Fibroblast of skin of right biceps (primary cell): ENCODE measurements at regions not wholly inside any gene's neighbourhood (a gene's known extent, or its start where the extent isn't known, plus 50 kb on each side); places are given as distances from the start of the nearest gene placed in this dataset.
"Not testable (repeated sequence)": the region's sequence is repeated elsewhere in the genome, so short reads cannot be mapped to it uniquely, and the experiment has no call there.

ENCODE experiments used
- DNase-seq: peaks from one replicate; pipeline ENCODE4 v3.0.0-alpha.2; 2013

GRCh38 chr11:87743007-87743406, 432.2 kb downstream of the RAB38 start:
- no peak for DNase-seq

GRCh38 chr11:87740968-87741367, 434.3 kb downstream of the RAB38 start:
- no peak for DNase-seq

- DNase-seq, result peak; percentile 5
These were observed 434.8 kb downstream of the RAB38 start for GRCh38 chr11:87740451-87740850.

DNA sequence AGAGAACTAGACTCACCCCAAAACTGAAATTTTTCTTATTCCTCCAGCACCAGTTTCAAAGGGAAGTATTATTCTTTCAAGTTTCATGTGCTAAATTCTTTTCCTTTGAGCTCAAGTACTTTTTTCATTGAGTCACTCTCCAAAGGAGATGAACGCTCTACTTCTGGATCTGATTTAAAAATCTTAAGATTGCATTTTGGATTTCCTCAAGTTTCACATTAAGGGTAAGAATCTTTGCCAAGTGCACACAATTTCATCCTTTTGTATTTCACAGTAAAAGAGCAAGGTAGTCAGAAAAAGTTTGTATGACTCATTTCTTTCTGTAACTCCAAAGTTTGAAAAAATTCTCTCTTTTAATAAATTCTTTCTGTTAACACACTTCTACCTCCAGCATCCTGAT, 435.5 kb downstream of the RAB38 start:
- DNase-seq, result peak; percentile 49

DNA sequence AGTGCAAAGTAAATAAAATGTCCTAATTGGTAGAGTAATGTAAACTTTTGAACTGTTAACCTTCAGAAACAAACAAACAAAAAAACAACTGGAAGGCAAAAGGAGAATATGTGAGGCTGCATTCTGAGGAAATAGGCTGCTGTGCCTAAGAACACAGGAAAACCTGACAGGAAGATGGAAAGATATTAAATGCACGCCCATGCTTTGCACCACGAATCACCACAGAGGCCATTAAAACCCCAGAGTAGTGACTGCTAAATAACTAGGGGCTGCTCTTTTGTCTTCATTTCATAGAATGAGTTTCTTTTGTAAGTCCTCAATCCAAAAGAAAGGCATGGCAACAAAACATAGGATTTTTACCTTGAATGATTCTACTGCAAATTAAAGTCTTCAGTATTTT, 436.0 kb downstream of the RAB38 start:
- no peak for DNase-seq

DNA sequence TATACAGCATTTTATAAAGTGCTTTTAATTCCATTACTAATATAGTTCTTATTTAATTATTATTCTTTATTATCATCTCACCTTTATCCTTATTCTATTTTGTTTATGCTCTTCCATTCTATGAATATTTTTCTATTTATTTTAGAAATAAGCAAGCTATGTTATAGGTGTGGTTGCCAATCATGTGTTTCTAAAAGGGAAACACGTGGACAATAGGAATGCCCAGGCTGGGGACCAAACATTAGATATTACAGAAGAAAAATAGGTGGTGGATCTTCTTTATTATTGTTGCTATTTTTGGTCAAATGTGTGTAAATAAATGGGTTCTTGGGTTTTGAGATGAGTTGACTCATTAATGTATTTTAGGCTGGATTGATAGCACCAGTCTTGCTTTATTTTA, 438.3 kb downstream of the RAB38 start:
- no peak for DNase-seq

GRCh38 chr11:87726506-87726905, 448.7 kb downstream of the RAB38 start:
- DNase-seq, result peak; percentile 14

- DNase-seq, result no peak
These were observed 450.9 kb downstream of the RAB38 start for GRCh38 chr11:87724358-87724757.

GRCh38 chr11:87722756-87723565, 452.3 kb downstream of the RAB38 start:
- peak; percentile 20 for DNase-seq

GRCh38 chr11:87719326-87720073, 455.7 kb downstream of the RAB38 start:
- DNase-seq, result peak; percentile 7

DNA sequence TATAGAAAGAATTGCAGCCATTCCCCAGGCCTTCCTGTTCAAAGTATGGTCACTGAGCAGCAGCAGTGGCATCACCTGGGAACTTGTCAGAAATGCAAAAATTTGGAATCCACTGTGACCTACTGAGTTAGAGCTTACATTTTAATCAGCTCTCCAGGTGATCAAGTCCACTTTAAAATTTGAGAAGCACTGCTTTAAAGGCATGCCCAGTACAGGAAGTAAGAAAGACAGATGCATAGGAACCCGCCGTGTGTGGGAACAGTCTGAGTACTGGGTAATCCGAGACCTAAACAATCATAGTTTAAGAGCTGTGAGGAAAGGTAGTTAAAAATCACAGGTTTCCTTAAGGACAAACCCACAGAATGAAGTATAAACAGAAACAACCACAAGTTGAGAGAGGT, 462.4 kb downstream of the RAB38 start:
- DNase-seq, result no peak

- no peak for DNase-seq
These were observed 462.9 kb downstream of the RAB38 start for GRCh38 chr11:87712391-87712790.

DNA sequence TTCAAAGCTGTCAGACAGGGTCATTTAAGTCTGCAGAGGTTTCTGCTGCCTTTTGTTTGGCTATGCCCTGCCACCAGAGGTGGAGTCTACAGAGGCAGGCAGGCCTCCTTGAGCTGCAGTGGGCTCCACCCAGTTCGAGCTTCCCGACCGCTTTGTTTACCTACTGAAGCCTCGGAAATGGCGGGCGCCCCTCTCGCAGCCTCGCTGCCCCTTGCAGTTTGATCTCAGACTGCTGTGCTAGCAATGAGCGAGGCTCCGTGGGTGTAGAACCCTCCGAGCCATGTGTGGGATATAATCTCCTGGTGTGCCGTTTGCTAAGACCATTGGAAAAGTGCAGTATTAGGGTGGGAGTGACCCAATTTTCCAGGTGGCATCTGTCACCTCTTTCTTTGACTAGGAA, 471.7 kb downstream of the RAB38 start:
- not testable (repeated sequence) for DNase-seq

DNA sequence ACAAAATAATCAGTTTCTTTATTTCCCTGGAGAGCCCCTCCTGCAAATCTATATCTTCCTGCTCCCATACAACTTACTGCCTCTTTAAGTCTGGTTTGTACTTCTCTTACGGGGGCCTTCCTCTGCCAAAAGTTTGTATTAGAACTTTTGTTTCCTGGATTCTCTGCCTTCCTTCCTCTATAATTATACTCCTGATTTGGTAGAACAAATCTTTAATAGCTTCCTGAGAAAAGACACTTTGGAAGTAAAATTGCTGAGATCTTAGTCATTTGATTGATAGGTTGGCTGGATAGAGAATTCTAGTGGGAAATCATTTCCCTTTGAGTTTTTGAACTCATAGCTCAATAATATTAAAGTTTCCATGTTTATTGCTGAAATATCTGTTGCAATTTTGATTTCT, 499.2 kb downstream of the RAB38 start:
- no peak for DNase-seq

GRCh38 chr11:87666730-87667129, 508.5 kb downstream of the RAB38 start:
- no peak for DNase-seq

DNA sequence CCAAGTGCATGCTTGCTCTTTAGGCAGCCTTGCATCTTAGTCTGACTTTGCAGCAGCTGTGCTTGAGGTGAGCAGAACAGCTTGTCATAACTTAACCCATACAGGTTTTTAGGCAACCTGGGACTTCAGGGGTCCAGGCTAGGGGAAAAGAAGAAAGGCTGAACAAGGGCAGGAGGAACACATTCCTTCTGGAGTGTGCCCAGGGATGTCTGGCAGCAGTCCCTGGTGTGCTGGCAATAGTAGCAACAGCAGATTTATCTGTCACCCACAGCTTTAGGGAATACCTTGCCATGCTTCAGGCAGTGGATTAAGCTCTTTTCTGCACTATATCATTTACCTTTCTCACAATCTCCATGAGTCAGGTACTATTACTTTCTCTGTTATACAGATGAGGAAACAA, 513.0 kb downstream of the RAB38 start:
- DNase-seq, result no peak

- DNase-seq, result no peak
These were observed 514.1 kb downstream of the RAB38 start for GRCh38 chr11:87660926-87661660.

GRCh38 chr11:87659807-87660206, 515.4 kb downstream of the RAB38 start:
- DNase-seq, result no peak

GRCh38 chr11:87645626-87646025, 529.6 kb downstream of the RAB38 start:
- DNase-seq, result no peak

DNA sequence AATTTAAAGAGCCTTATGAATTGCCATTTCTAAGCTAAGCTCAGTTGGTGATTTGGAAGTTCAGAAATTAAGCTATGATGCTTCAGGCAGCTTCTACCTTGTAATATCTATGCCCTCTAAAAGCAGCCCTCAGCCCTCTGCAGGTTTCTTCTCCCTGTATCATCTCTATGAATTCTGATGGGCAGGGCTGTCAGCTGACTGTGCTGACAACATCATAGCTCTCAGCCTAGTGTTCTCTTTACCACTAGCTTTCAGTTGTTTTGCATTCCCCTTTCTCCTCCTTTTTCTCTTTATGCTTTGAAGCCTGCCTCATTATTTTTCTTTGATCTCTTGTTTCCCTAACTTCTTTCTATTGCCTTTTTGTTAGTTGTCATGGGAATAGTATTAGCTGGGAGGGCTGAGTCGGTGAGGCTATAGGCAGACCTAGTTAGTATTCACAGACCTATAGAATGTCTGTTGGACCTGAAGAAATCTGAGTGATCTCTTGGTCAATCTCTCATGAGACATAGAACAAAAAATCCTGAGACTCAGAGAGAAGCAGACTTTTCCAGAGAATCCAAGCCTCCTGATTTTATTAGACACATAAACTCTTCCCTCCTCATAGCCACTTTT, 535.4 kb downstream of the RAB38 start:
- no peak for DNase-seq

DNA sequence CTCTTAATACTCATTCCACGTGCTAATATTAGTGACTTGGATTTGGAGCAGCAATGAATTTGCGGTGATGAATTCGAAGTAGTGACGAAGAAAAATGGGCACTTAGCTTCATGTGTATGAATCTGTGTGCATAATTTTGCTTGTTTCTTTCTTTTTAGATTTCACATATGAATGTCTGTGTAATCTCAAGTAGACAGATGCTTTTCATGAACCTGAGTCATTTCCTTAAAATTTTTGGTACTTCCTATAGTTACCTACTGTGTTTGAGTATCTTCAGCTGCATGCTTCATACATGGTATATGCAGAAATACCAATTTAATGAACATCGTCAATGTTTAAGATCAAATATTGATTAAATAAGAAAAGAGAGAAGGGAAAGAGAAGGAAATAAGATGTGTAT, 540.2 kb downstream of the RAB38 start:
- DNase-seq, result no peak

DNA sequence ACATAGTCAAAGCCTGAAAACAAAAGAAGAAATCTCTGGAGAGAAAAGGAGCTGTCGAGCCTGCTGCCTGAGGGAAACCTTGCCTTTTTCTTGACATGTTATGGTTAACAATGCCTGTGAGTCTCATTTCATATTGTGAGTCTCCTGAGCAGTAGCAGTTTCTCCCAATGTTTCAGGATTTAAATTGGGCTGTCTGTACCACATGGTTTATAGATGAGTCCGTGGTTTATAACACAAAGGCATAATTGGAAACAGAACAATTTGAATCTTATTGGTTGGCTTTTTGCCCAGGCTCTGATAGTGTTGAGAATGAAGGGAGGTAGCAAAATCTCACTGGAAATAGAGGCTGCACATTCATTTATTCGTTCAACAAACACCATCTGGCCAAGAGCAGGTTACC, 540.9 kb downstream of the RAB38 start:
- peak; percentile 1 for DNase-seq

DNA sequence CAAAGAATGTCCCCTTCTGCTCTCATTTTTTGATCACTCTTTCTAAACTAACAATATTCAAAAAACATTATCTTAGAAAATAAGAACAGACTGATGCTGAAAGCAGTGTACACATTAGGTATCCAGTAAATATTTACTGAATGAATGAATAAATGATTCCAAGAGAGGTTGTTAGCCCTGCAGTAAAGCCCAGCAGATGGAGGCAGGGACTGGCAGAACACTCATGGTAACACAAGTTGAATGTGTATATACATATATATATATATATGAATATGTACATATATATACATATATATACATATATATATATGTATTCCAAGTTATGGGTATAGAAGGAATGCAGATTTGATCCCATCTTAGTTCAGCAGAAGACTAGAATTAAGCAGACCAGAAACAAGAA, 546.3 kb downstream of the RAB38 start:
- no peak for DNase-seq
